NCI-H1694 treated with DMSO at 0.1 percent for 48 hours (cell line): ENCODE measurements at regions not wholly inside any gene's neighbourhood (a gene's known extent, or its start where the extent isn't known, plus 50 kb on each side); places are given as distances from the start of the nearest gene placed in this dataset.

Source experiments
- DNase-seq: peaks from one replicate; lab custom pipeline; 2025; lab: John Stamatoyannopoulos, UW

DNA sequence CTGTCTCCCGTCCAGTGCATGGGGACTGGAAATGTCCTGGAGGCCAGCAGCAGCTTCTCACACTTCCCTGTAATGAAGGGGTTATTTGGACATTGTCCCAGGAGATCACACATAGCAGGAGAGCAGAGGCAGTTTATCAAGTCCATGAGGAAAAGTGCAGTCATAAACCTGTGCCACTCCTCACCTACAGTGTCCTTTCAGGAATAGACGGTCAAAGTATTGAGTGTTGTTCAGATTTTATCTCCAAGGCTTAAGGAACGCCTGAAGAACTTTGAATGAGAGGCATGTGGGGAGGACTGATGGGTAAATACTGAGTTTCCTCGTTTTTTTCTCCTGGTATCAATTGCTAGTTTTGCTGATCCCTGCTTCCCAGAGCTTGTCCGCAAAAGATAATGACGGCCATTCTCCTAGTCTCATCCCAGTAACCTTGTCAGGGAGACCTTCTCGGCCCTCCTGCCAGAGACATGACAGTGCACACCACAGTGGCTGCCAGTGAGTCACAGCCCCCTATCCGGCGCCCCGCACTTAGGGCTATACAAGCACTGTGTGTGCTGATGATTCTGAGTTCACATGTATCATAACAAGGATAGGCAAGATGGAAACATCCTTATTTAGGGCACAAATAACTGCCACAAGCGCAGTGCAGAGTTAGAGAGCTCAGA lies 495.5 kb upstream of the MGMT start:
- DNase-seq = no peak

DNA sequence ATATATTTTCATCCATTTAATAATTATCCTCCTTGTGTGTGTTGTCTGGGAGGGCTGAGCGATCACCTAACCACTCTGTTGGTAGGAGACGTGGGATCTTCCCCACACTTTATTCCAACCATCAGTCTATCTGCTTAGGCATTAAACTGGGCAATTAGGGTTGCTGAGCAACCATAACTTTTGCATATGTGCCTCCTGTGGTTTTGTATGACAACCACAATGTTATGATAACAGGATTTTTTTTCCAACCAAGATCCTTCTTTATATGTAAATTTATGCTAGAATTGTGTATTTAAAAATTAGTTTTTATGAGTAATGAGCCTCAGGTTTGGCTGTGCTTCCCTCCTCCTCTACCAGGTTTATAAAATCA lies 495.0 kb upstream of the MGMT start:
- DNase-seq = no peak

DNA sequence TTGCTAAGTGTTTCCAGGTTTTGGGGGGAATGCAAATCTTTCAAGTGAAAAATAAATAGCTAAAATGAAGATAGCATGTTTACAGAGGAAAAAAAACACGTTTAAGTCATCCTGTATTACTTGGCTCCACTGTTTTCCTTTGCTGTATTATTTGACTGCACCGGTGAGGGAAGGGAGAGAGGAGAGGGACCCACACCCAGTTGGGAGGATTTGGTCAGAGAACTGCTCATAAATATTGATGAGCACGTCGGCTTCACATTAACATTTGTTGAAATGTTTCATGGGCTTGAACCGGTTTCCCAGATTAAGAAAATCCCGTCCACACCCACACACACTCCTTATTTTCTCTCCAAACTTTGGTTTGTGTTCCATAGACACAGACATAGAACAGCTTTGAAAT lies 493.8 kb upstream of the MGMT start:
- no peak for DNase-seq

DNA sequence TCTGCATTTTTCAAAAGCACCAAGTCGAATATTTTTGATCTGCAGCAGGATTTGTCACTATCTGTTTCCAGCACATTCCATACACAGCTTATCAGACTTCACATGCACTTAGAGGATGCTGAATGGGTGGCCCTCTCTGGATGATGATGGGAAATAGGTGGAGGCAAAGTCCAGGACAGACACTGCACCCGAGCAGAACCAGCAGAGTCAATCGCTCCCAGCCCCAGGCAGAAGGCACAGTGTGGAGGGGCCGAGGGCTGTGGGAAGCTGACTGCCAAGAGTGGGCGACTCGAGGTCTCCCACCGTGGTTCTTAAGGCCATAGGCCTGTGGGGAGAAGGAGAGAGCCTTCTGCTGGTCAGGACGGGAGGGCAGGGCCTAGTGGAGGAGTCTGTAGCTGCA lies 490.2 kb upstream of the MGMT start:
- no peak for DNase-seq

DNA sequence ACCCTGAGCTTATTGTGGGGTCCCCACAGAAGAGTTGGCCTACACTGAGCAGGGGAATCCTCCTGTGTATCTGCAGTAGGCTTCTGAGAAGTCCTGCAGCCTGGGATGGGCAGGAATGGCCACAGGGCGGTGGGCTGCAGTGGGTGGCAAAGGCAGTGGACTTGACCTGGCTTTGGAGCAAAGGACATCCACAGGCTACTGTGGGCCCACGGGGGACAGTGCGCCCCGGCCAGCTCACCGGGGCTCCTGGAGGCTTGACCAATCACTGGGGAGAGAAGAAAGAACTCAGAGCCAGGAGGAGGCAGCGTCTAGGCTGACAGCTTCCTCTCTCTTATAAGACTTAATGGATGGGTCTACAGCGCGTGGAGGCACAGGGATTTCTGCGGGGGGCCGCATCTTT lies 488.8 kb upstream of the MGMT start:
- DNase-seq = no peak

DNA sequence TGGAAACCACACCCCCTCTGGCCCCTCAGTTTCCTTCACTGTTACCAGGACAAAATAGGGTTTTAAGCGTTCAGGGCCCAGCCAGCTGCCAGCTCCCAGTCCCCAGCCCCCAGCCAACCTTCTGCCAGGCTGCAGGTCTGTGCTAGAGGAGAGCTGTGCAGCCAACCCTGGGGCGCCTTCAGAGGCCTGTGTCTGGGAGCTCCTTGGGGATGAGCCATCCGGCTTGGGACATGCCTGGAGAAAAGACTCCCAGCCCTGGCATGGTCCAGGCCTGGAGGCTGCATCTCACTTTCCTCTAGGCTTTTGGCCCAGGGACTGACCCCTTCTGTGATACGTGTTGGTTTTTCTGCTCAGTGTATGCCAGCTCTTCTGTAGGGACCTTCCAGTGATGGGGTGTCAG lies 487.6 kb upstream of the MGMT start:
- no peak for DNase-seq

DNA sequence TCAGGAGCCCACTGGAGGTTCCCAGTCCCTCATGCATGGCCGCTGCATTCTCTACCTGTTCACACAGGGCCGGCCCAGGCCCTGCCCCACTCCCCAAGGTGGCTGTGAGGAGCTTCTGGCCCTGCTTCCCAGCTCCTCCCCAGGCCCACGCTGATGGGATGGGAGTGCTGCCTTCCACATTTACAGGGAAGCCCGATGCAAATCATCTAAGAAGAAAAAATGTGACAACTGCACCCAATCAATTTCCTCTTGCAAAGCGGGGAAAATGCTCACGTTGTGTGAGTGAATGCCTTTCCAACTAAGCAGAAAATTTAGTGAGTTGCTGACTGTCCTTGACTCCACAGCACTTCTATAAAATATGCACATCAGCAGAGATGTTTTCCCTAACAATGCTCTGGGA lies 485.8 kb upstream of the MGMT start:
- DNase-seq = no peak

DNA sequence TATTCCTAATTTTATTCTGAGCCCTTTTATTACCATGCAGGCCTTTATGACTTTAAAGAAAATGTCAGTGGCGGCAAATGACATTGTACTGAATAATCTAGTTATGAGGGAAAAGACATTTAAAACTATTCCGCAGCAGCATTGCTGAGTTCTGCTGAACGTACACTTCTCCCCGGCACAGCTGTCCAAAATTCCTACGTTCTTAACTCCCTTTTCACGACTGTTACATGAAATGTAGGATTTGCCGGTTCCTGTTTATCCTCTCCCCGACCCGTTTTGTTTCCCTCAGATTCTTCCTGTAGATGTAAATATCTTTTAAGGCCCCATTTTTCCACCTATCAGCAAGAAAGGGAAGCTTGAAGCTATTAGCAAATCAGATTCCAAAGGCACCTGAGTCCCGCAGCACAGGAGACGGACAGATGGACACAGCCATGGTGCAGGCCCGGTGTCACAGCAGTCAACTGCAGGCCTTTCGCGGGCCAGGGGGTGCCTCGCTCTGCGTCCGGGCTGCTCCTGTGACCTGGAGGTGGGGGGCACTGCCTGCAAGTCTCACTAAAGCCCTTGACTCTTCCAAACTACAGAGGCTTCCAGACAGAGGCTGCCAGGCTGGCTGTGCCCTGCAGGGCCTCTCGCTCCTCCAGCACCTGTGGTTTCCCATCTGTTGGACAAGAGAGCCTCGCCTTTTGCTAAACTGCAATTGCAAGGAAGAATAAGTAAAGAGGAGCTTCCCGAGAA lies 485.0 kb upstream of the MGMT start:
- DNase-seq = no peak

DNA sequence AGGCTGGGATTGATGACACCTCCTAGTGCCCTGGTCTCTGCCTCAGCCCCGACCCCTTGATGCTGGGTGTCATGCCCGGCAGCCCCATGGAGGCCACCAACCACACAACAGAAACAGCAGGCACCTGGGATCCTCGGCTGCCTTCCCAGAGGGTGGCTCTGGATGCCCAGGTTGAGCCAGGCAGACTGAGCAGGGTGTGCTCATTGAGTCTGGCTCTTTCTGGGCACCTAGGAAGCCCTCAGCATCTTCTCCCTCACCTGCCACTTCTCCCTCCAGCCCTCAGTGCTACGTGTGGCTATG lies 484.5 kb upstream of the MGMT start:
- no peak for DNase-seq

DNA sequence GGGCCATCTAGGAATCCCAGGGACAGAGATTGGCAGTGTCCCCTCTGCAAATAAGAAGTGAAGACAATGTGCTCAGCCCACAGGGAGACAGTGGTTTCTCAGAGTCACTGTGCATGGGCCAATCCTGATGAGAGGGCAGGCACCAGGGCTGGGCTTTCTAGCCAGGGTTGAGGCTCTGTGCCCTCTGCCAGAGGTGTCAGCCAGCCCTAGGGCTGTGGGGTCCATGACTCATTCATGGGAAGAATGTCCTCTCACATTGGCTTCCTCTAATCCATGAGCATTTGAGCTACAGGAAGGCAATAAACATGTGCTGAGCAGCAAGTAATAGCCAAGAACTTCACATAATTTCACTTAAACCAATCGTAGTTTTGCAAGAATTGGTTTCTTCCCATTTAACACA lies 482.0 kb upstream of the MGMT start:
- DNase-seq = no peak

DNA sequence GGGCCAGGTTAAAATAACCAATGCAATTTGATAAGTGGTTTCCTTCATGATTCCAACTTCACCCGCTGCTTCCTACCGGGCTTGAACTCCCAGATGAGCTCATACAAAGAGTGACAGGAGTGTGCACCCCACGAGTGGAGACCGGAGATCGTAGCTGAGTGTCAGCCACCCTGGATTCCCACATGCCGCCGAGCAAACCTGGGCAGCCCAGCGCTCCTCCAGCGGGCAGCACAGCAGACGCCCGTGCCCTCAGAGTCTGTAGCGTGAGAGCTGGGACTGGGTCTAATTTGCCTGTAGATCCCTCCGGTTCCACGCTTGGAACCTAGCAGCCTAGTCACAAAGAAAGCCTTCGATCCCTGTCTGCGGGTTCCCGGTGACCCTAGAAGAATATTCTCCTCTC lies 476.1 kb upstream of the MGMT start:
- no peak for DNase-seq

DNA sequence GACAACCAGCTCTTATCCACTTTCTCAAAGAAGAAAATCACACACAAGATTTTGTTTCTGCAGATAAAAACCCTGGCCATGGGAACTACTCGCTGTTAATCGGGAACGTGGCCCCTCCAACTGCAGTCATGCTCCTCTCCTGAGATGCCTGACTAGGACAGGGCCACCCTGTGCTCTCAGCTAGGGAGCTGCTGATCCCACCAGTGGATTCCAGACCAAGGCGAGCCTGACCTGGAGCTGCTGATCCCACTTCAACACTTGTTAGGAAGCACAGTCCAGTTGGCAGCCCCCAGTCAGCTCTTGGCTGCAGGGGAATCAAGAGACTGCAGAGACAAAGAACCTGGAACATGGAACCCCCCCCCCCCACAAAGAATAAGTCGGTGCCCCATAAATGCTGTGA lies 474.3 kb upstream of the MGMT start:
- DNase-seq = no peak

DNA sequence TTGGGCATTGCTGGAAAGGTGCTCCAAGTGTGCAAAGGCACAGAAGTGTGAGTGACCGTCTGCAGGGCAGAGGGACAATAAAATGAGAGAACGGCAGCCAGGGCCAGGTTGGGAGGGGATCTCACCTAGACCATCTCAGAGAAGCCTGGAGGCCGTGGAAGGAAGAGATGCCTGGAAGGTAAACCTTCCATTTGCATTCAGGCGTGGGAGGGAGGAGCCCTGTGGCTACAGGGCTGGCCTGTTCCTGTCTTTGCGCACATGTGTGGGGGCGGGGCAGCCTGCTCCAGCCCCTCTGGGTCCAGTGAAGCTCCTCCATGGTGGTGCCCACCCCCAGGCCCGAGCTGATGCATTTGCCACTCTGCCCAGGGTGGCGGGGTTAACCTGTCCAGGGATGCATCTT lies 473.6 kb upstream of the MGMT start:
- DNase-seq = no peak

DNA sequence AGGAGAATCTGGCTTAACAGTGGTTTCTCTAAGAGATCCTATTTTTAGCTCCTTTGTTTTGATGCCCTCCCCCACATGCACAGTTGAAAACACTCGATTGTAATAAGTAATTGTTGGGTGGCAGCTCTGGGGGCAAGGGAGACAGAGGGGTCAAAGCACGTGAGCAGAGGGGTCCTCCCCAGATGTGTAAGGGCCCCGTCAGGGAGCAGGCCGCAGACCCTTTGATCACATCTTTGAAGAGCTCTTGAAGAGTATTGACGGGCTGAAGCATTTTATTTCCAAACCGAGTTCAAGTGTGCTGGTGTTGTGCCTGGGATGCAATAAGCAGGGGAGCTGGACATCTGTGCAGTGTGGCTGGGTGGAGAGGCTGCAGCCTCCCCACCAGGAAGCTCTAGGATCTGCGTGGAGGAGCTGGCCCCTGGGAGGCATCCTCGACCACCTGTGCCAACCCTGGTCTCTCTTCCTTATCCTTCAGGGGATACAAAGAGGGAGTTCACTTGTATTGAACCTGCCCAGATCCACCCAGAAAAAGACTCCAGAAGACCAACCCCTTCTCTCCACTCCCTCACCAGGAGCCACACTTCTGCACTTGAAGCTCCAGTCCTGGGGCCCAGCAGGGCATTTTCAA lies 473.0 kb upstream of the MGMT start:
- DNase-seq = no peak

DNA sequence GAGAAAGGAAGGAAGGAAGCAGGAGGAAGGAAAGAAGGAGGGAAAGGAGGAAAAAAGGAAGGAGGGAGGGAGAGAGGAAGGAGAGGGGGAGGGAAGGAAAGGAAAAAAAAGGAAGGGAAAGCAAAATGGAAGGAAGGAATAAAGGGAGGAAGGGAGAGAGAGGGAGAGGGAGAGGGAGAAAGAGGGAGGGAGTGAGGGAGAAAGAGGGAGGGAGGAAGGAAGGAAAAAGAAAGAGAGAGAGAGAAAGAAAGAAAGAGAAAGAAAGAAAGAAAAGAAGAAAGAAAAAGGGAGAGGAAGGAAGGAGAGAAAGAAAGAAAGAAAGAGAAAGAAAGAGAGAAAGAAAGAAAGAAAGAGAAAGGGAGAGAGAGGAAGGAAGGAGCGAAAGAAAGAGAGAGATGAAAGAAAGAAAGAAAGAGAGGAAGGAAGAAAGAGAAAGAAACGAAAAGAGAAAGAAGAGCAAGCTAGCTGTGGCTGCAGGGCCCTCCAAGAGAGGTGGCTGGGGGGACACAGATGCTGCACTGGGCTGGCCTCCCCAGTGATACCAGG lies 472.4 kb upstream of the MGMT start:
- no peak for DNase-seq

DNA sequence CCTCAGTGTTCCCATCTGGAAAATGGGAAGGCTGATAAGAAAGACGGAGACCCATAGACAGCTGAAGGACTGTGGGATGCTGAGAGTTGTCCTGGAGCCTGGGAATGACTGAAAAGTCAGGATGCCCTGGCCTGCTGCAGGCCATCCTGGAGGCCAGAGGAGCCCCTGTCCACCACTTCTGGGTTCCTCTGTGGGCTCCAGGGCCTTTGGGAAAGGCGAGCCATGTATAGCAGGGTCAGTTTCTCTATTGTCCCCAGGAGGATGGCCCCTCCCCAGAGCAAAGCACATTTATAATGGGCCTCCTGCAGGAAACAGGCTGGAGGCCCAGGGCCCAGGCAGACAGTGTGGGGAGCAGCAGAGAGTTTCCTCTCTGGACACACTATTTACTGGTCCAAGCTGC lies 471.4 kb upstream of the MGMT start:
- DNase-seq = no peak

DNA sequence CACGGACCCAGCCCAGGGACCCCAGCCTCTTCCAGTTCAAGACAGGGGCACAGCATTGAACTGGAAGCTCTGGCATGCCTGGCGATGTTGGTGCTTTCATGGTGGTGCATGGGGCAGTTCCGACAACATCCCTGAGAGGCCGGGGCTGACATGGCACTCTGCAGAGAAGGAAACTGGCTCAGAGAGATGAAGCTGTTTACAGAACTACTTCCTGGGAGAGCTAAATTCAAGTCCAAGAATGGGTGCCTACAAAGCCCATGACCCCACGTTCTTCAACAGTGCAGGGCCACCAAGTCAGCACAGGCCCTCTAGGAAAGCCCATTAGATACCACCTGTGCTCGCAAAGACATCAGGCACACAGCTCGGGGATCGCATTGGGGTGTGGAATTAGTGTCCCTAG lies 470.9 kb upstream of the MGMT start:
- DNase-seq = no peak

DNA sequence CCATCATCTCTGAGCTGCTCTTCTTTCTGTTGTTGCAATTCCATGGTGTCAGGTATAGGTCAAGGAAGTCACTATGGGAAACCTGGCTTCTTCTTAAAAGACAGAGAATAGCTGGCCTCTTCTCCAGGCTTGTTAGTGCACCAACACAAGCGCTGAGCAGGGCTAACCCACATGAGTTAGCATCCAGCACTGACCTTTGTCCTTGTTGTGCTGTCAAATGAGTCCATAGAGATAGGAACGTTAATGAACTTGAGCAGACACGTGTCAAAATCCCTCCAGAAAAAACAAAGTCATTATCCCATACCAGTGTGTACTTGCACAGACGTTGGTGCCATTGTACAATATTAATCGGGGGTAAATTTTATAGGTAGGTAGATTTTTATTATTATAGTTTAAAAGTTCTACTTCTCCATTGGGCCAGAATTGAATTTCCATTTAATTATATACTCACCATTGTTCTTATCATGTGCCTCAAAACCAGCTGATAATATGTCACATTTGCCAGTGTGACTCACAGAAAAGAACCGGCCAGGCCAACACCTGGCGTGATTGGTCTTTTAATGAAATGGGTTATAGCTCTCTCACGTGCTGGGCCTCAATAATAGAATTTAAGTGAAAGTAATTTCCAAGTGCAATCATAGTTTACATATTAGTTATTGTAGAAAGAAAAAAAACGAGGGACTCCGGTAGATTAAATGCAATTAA lies 468.8 kb upstream of the MGMT start:
- DNase-seq = no peak

DNA sequence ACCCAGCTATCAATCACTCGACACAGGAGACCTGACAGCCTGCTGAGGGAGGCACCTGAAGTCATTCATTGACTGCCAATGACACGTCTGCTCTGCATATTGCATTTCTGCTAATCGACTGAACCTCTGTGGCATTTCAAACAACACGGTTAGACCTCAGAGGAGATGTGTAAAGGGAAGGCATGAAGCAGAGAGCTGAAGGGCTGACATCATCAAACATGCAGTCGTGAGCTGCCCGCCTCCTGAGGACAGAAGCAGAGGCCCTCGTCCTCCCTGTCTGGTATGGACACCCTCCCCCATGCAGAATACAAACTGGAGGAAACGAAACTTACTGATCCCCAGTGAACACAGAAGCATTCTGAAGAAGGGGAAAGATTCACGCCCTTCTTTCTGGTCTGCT lies 462.6 kb upstream of the MGMT start:
- no peak for DNase-seq

DNA sequence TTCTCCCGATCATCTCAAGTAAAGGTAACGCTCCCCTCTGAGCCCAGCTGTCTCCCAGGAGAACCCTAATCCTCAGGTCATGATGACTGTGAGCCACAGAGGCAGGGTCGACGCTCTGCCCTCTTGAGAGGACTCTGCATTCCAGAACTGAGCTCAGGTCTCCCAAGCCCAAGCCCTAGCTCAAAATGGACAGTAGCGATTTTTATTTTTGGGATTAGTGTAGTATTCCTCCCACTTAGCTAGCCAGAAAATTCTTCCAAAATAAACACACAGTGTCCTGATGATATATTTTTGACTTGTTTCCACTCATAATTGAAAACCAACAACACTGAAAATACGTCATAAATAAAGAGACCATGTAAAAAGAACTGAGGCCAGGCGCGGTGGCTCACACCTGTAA lies 462.0 kb upstream of the MGMT start:
- DNase-seq = no peak

DNA sequence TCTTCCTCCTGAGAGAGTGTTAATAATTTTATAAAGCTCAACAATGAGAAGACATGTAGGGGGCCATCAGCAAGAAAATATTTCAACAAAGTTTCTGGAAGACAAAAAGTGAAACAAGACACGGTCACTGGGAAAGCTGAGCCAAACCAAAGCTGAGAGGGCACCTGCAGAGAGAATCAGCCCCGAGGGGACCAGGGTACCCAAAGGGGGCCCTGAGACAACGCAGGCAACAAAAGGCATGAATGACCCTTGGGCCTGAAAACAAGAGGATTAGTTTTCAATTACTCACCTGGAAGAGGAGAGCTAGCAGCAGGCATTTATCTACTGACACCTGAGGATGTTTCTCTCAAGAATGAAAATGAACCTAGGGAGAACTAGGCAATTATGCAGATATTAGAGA lies 461.2 kb upstream of the MGMT start:
- no peak for DNase-seq

DNA sequence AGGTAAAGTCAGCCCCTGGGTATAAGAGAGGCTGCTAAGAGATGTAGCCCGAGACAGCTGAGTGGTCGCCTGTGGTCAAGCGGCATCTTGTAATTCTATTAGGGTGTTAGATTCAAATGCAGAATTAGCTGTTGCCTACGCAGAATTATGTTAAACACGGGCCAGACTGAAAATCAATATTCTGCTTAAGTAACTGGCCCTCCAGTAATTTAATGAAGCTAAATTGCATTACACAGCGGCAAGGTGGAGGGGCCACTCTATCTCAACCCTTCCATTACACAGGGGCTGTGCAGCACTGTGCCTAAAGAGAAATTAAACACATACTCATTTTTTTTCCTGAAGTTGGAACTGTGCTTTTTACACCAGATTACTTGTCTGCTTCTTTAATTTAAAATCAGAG lies 448.5 kb upstream of the MGMT start:
- DNase-seq = no peak
